ENCODE measurements at regions not wholly inside any gene's neighbourhood (a gene's known extent, or its start where the extent isn't known, plus 50 kb on each side); places are given as distances from the start of the nearest gene placed in this dataset.

DNA sequence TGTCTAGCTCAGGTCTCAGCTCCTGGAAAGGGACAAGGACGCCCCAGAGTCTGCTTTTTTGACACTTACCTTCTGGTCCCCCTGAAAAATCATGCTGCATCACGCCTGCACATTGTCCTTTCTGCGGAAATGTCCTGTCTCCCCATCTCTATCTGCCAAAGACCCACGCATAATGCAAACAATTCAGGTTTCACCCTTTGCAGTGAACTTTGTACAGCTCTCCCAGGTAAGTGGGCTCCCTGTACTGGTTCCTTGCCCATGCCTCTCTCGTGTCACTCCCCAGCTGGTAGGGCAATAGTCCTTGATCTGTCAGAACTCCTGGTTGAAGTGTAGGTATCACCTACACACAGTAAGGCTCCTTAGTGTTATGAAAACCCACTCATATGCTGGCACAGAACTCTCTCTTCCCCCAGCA, 102.9 kb upstream of the IRF2BP2 start:
- no peak for DNase-seq (ENCODE audit: low read depth)
- TF ChIP-seq, protein P1, sequence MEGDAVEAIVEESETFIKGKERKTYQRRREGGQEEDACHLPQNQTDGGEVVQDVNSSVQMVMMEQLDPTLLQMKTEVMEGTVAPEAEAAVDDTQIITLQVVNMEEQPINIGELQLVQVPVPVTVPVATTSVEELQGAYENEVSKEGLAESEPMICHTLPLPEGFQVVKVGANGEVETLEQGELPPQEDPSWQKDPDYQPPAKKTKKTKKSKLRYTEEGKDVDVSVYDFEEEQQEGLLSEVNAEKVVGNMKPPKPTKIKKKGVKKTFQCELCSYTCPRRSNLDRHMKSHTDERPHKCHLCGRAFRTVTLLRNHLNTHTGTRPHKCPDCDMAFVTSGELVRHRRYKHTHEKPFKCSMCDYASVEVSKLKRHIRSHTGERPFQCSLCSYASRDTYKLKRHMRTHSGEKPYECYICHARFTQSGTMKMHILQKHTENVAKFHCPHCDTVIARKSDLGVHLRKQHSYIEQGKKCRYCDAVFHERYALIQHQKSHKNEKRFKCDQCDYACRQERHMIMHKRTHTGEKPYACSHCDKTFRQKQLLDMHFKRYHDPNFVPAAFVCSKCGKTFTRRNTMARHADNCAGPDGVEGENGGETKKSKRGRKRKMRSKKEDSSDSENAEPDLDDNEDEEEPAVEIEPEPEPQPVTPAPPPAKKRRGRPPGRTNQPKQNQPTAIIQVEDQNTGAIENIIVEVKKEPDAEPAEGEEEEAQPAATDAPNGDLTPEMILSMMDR (conservative IDR thresholded peaks at IDR 0.05; ENCODE audit: low read depth, low read length): no peak
- H3K4me3 ChIP-seq (ENCODE audit: low read length): no peak overlapping the region

DNA sequence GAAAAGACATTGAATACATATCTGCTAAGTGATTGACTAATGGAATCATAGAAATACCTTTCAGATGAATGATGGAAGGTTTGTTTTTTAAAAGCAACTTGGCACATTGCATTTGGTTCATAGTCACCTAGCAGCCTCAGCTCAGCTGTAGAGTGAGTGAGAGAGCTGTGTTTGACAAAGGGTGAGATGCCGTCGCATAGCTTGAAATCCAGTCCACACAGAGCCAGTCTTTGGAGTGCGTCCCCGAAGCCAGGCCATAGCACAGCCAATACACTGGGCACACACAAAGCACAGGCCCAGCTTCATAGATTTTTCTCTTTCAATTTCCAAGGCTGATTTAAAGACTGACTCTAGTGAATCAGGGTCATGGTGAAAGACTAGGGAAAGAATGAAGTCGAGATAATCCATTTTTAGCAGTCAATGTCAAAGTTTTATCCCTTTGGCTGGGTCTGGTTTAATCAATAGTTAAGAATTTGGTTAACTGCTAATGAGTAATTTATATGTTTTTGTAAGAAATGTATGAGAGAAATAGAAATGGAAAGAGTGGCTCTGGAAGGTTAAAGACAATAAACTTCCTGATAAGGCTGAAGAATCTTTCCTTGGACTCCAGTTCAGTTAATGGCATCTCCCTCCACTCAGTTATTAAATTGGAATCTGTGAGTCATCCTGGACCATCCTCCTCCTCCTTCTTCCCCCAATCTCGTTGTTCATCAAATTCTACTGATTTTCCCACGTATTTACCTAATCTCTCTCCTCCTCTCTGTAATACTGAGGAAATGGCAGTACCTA, 101.2 kb upstream of the IRF2BP2 start:
- TF ChIP-seq, protein P1 (conservative IDR thresholded peaks at IDR 0.05; ENCODE audit: low read depth, low read length): no peak
- H3K4me3 ChIP-seq (ENCODE audit: low read length): no peak overlapping the region
- no peak for DNase-seq (ENCODE audit: low read depth)

DNA sequence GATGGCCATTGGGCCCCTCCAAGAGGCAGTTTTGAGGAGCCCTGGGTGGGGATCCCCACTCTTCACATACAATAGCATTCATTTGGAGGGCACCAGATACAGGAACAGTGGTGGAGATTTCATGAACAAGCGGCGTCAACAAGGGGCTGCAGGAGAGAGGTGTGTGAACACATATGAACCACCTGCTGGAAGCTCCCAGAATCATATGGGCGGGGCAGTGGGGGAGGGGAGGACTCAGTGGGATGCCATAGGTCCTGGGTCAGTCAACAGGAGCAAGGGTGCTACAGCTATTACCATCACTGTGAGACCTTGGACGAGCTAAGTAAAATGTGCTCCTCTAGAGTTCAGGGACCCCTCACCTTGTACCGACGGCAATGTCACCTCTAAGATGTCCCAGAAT, 100.4 kb upstream of the IRF2BP2 start:
- DNase-seq (ENCODE audit: low read depth): no peak
- H3K4me3 ChIP-seq (ENCODE audit: low read length): no peak overlapping the region
- TF ChIP-seq, protein P1 (conservative IDR thresholded peaks at IDR 0.05; ENCODE audit: low read depth, low read length): no peak

DNA sequence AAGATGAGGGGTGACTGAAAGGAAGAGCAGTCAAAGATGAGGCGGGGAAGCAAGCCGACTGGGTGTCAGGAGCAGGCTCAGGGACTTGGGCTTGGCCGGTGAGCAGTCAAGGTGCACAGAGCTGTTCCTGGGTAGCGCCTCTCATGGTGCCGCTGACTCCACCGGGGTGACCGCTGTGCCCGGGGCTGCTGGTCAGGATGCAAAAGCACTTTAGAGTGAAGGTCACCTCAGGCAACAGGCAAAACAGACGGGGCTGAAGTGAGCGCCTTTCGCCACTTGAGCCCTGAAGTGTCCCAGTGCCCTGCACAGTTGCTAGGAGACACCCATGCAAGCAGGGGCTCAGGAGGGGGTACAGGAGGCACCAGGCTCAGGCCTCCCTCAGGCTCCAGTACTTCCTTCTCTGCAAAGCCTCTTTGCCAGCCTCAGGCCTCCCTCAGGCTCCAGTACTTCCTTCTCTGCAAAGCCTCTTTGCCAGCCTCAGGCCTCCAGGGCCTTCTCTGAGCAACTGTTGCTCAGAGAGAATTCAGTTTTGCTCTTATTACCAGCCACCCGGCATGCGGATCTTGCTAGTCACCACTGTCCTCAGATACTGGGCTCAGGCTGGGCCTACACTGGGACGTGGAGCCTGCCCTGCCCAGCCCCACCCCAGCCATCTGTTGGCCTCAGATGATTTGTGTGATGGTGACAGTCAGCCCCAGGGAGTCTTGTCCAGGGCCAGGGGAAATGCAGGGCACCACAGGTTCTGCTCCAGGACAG, 99.7 kb upstream of the IRF2BP2 start:
- no peak overlapping the region for H3K4me3 ChIP-seq (ENCODE audit: low read length)
- no peak for DNase-seq (ENCODE audit: low read depth)
- TF ChIP-seq, protein P1 (conservative IDR thresholded peaks at IDR 0.05; ENCODE audit: low read depth, low read length): no peak

DNA sequence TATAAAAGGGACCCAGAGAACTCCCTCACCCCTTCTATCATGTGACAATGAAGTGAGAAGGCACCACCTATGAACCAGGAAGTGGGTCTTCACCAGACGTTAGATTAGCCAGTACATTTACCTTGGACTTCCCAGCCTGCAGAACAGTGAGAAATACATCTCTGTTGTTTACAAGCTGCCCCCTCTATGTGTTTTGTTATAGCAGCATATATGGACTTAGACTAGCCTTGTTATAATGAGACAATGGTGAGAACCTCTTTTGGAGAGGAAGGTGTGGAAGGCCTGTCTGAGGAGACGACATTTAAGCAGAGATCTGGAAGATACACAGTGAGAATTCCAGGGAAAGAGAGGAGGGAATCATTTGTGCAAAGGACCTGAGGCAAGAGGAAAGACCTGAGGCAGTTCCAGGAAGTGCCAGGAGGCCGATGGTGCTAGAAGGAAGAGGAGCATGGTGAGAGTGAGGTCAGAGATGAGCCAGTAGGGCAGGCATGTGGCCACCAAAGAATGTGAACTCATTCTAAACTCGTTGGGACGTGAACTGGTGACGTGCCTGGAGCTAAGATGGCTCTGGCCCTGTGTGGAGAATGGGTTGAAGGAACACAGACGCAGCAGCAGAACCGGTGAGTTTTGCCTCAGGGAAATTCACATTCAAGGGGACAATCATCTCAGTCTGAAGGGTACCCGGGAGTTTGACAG, 98.9 kb upstream of the IRF2BP2 start:
- H3K4me3 ChIP-seq (ENCODE audit: low read length): no peak overlapping the region
- TF ChIP-seq, protein P1 (conservative IDR thresholded peaks at IDR 0.05; ENCODE audit: low read depth, low read length): no peak
- DNase-seq (ENCODE audit: low read depth): no peak

DNA sequence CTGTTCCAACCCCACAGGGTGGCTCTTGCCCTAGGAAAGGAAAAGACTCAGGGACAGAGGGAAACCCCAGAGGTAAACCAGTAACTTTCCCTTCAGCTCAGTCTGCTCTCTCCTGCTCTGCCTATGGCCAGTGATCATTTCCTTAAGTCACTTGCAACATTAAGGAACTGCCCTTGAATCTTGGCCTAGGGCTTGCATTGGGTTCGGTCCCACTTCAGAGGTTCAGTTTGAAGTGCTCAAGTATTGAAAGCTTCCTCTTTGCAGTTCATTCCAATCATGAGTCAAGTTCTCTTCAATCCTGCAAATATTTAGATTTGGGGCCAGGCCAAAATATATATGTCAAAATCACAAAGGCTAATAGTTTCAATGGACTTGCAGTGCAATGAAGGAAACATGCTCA, 97.7 kb upstream of the IRF2BP2 start:
- no peak overlapping the region for H3K4me3 ChIP-seq (ENCODE audit: low read length)
- TF ChIP-seq, protein P1 (conservative IDR thresholded peaks at IDR 0.05; ENCODE audit: low read depth, low read length): no peak
- DNase-seq (ENCODE audit: low read depth): no peak

All from retinal pigment epithelial cell (primary cell).